Thoracic aorta (tissue), 2 donors: ENCODE measurements at regions not wholly inside any gene's neighbourhood (a gene's known extent, or its start where the extent isn't known, plus 50 kb on each side); places are given as distances from the start of the nearest gene placed in this dataset.
"Not testable (repeated sequence)": the region's sequence is repeated elsewhere in the genome, so short reads cannot be mapped to it uniquely, and the experiment has no call there.

ENCODE experiments used
- ATAC-seq: fragments of 150-250 bp; one replicate; pipeline ENCODE4 v1.8.0; 2017; ENCODE audit warnings: low read depth; ENCODE audit not compliant: insufficient number of reproducible peaks, low FRiP score
- DNase-seq: peaks from one replicate; pipeline ENCODE4 v3.0.0-alpha.2; 2020; ENCODE audit warnings: low spot score
- H3K27ac ChIP-seq, 2 donors: fragments of 200-600 bp; sonication (generic); 1 replicate in 1 of 2; 2 replicates in 1 of 2; pipeline ENCODE4 v1.5.1; 2016; ENCODE audit warnings: mild to moderate bottlenecking in 2 of 2, moderate library complexity in 2 of 2
- H3K27me3 ChIP-seq: fragments of 200-600 bp; sonication (generic); replicated peaks from 2 replicates; pipeline ENCODE4 v1.6.0; 2016; ENCODE audit warnings: mild to moderate bottlenecking; ENCODE audit not compliant: insufficient read depth
- H3K36me3 ChIP-seq: fragments of 200-600 bp; sonication (generic); one replicate; pipeline ENCODE4 v1.5.1; 2016
- H3K4me1 ChIP-seq, 2 donors: fragments of 200-600 bp; sonication (generic); 1 replicate in 1 of 2; 2 replicates in 1 of 2; pipeline versions ENCODE4 v1.5.1 to v1.6.0; 2016; ENCODE audit warnings: low read depth in 2 of 2, mild to moderate bottlenecking in 1 of 2; ENCODE audit not compliant: control insufficient read depth in 1 of 2
- H3K4me3 ChIP-seq: fragments of 200-600 bp; sonication (generic); 2 replicates; pipeline ENCODE4 v1.5.1; 2016; ENCODE audit warnings: mild to moderate bottlenecking
- H3K9me3 ChIP-seq: fragments of 200-600 bp; sonication (generic); 2 replicates; pipeline ENCODE4 v1.5.1; 2016
- TF ChIP-seq, protein P1 (sequence below): fragments of 200-600 bp; sonication (generic); IDR thresholded peaks from one replicate; pipeline ENCODE4 v1.5.1; 2019; ENCODE audit warnings: antibody characterized with exemption

DNA sequence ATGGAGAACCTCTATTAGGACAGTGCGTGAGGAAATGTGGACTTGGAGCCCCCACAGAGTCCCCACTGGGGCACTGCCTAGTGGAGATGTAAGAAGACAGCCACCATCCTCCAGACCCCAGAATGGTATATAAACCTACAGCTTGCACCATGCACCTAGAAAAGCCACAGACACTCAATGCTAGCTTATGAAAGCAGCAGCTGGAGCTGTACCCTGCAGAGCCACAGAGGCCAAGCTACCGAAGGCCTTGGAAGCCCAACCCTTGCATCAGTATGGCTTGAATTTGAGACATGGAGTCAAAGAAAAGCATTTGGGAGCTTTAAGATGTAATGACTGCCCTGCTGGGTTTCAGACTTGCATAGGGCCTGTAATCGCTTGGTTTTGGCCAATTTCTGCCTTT lies 361.3 kb downstream of the ZNF248 start:
- no peak overlapping the region for H3K27ac ChIP-seq
- no peaks in the 10 kb centered on the region for H3K9me3 ChIP-seq
- no peaks in the 10 kb centered on the region for H3K36me3 ChIP-seq
- no peak for ATAC-seq
- no peak overlapping the region for H3K4me3 ChIP-seq
- H3K27me3 ChIP-seq = no peaks in the 10 kb centered on the region
- no peak for DNase-seq
- TF ChIP-seq, protein P1, sequence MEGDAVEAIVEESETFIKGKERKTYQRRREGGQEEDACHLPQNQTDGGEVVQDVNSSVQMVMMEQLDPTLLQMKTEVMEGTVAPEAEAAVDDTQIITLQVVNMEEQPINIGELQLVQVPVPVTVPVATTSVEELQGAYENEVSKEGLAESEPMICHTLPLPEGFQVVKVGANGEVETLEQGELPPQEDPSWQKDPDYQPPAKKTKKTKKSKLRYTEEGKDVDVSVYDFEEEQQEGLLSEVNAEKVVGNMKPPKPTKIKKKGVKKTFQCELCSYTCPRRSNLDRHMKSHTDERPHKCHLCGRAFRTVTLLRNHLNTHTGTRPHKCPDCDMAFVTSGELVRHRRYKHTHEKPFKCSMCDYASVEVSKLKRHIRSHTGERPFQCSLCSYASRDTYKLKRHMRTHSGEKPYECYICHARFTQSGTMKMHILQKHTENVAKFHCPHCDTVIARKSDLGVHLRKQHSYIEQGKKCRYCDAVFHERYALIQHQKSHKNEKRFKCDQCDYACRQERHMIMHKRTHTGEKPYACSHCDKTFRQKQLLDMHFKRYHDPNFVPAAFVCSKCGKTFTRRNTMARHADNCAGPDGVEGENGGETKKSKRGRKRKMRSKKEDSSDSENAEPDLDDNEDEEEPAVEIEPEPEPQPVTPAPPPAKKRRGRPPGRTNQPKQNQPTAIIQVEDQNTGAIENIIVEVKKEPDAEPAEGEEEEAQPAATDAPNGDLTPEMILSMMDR = no peak
- H3K4me1 ChIP-seq = no peaks in the 10 kb centered on the region

DNA sequence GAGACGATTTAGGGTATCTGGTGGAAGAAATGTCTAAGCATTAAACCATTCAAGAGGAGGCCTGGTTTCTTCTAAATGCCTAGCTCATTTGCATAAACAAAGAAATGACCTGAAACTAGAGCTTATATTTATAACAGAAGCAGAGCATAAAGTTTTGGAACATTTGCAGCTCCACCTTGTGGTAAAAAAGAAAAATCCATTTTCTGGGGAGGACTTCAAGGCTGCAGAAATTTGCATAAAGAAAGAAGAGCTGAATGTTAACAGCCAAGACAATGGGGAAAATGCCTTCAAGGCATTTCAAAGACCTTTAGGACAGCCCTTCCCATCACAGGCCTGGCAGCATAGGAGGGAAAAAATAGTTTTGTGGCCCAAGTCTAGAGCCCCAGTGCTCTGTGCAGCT lies 362.0 kb downstream of the ZNF248 start:
- no peak overlapping the region for H3K27ac ChIP-seq
- TF ChIP-seq, protein P1 = peak; percentile 33
- no peaks in the 10 kb centered on the region for H3K9me3 ChIP-seq
- ATAC-seq = no peak
- H3K4me3 ChIP-seq = no peak overlapping the region
- H3K4me1 ChIP-seq = no peaks in the 10 kb centered on the region
- DNase-seq = no peak
- H3K27me3 ChIP-seq = no peaks in the 10 kb centered on the region
- no peaks in the 10 kb centered on the region for H3K36me3 ChIP-seq

DNA sequence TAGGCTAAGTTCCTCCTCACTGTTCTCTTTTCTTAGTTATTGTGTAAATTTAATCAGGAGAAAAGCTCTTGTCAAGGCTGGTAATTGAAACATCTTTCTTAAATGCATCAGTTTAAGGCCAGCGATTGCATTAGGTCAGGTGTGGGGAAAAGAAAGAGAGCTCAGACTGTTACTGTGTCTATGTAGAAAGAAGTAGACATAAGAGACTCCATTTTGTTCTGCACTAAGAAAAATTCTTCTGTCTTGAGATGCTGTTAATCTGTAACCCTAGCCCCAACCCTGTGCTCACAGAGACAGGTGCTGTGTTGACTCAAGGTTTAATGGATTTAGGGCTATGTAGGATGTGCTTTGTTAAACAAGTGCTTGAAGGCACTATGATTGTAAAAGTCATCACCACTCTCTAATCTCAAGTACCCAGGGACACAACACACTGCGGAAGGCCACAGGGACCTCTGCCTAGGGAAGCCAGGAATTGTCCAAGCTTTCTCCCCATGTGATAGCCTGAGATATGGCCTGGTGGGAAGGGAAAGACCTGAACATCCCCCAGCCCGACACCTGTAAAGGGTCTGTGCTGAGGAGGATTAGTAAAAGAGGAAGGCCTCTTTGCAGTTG lies 364.1 kb downstream of the ZNF248 start:
- H3K4me1 ChIP-seq, H3K9me3 ChIP-seq, H3K27me3 ChIP-seq, H3K36me3 ChIP-seq, H3K27ac ChIP-seq, ATAC-seq, DNase-seq, H3K4me3 ChIP-seq: not testable (repeated sequence)

DNA sequence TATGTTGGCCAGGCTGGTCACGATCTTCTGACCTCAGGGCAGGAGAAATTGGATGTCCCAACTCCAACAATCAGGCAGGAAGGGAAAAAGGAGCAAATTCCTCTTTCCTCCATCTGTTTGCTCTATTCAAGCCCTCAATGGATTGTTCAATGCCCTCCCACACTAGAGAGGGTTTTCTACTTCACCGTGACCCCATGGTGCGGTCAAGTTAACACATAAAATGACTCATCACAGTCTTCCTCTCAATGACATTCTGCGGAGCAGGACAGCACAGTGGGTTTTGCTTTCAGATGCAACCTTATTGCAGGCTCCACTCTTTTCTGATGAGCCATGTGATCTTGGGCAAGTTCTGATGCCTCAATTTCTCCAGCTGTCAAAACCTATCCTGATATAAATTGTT lies 364.9 kb downstream of the ANKRD30A start:
- TF ChIP-seq, protein P1 = no peak
- Histone ChIP-seq H3K36me3 (no peaks in the 10 kb centered on the region), H3K9me3 (no peaks in the 10 kb centered on the region), H3K4me1 (no peaks in the 10 kb centered on the region), H3K4me3 (no peak overlapping the region), H3K27ac (no peak overlapping the region), H3K27me3 (no peaks in the 10 kb centered on the region)
- ATAC-seq (no peak), DNase-seq (no peak)

DNA sequence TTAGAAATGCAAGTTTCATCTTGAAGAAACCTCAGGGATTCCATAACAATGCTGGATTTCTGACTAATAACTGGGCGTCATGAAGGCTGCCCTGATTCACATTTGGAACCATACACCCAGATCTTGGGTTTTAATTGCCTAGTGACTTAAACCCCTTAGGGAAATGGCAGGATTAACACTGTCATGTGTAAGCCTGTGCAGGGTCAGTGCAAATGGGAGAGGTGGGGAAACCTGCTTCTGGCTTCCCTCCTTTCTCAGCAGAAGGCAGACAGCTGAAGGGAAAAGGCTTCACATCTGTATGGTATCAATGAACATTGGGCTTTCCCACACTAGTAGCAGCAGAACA lies 364.2 kb downstream of the ANKRD30A start:
- ATAC-seq (no peak), DNase-seq (no peak)
- H3K36me3 ChIP-seq = no peaks in the 10 kb centered on the region
- no peak overlapping the region for H3K4me3 ChIP-seq
- TF ChIP-seq, protein P1 = no peak
- no peaks in the 10 kb centered on the region for H3K27me3 ChIP-seq
- no peak overlapping the region for H3K27ac ChIP-seq
- no peaks in the 10 kb centered on the region for H3K4me1 ChIP-seq
- H3K9me3 ChIP-seq = no peaks in the 10 kb centered on the region
